Dendritic cell treated with granulocyte-macrophage colony-stimulating factor and Interleukin-4, amounts not matched to agents 40 ng/mL and 50 ng/mL, for 4 days (primary cell): ENCODE measurements at regions not wholly inside any gene's neighbourhood (a gene's known extent, or its start where the extent isn't known, plus 50 kb on each side); places are given as distances from the start of the nearest gene placed in this dataset.

Experiments
- H3K27ac Mint-ChIP-seq: one replicate; pipeline ENCODE4 v1.8.0; 2022; ENCODE audit warnings: mild to moderate bottlenecking, mixed read lengths
- H3K27me3 Mint-ChIP-seq: one replicate; pipeline ENCODE4 v1.8.0; 2022; ENCODE audit warnings: mild to moderate bottlenecking, mixed read lengths
- H3K36me3 Mint-ChIP-seq: one replicate; pipeline ENCODE4 v1.8.0; 2022; ENCODE audit warnings: low read depth, mixed read lengths
- H3K4me1 Mint-ChIP-seq: one replicate; pipeline ENCODE4 v1.8.0; 2022; ENCODE audit warnings: low read depth, mixed read lengths
- H3K4me3 Mint-ChIP-seq: one replicate; pipeline ENCODE4 v1.8.0; 2022; ENCODE audit warnings: mild to moderate bottlenecking, moderate library complexity, mixed read lengths
- H3K9me3 Mint-ChIP-seq: one replicate; pipeline ENCODE4 v1.8.0; 2022; ENCODE audit warnings: mixed read lengths
- intact Hi-C: fragments of 100-400 bp; cut with micrococcal nuclease; formaldehyde crosslinking; loops from one replicate; pipeline ENCODE4 v1.15.0; 2022

GRCh38 chr21:28154121-28154520 is 838.6 kb downstream of the LTN1 start:
- intact Hi-C loops, result no loop called here
- no peaks in the 10 kb centered on the region for H3K4me1 Mint-ChIP-seq
- H3K9me3 Mint-ChIP-seq, result no peaks in the 10 kb centered on the region
- no peak overlapping the region for H3K4me3 Mint-ChIP-seq
- H3K36me3 Mint-ChIP-seq, result no peaks in the 10 kb centered on the region
- peaks cover 4% of the 10 kb centered on the region for H3K27me3 Mint-ChIP-seq
- no peak overlapping the region for H3K27ac Mint-ChIP-seq

- no peaks in the 10 kb centered on the region for H3K9me3 Mint-ChIP-seq
- H3K27me3 Mint-ChIP-seq, result peaks cover 3% of the 10 kb centered on the region
- no peaks in the 10 kb centered on the region for H3K4me1 Mint-ChIP-seq
- no peaks in the 10 kb centered on the region for H3K36me3 Mint-ChIP-seq
- H3K4me3 Mint-ChIP-seq, result no peak overlapping the region
- intact Hi-C loops, result no loop called here
- no peak overlapping the region for H3K27ac Mint-ChIP-seq
Measured at GRCh38 chr21:28152732-28153131, 839.9 kb downstream of the LTN1 start.

- Mint-ChIP-seq H3K4me1 (no peaks in the 10 kb centered on the region), H3K27ac (no peak overlapping the region), H3K4me3 (no peak overlapping the region), H3K9me3 (no peaks in the 10 kb centered on the region), H3K27me3 (peaks cover 3% of the 10 kb centered on the region), H3K36me3 (no peaks in the 10 kb centered on the region)
- intact Hi-C loops, result no loop called here
Measured at GRCh38 chr21:28151758-28152157, 840.9 kb downstream of the LTN1 start.

GRCh38 chr21:28150778-28151177 is 841.9 kb downstream of the LTN1 start:
- H3K36me3 Mint-ChIP-seq, result no peaks in the 10 kb centered on the region
- intact Hi-C loops, result no loop called here
- no peaks in the 10 kb centered on the region for H3K9me3 Mint-ChIP-seq
- no peak overlapping the region for H3K4me3 Mint-ChIP-seq
- no peaks in the 10 kb centered on the region for H3K4me1 Mint-ChIP-seq
- H3K27me3 Mint-ChIP-seq, result peaks cover 3% of the 10 kb centered on the region
- H3K27ac Mint-ChIP-seq, result no peak overlapping the region

GRCh38 chr21:28148400-28149064 is 844.1 kb downstream of the LTN1 start:
- intact Hi-C loops, result no loop called here
- H3K27me3 Mint-ChIP-seq, result no peaks in the 10 kb centered on the region
- no peak overlapping the region for H3K27ac Mint-ChIP-seq
- no peaks in the 10 kb centered on the region for H3K4me1 Mint-ChIP-seq
- H3K9me3 Mint-ChIP-seq, result no peaks in the 10 kb centered on the region
- H3K36me3 Mint-ChIP-seq, result no peaks in the 10 kb centered on the region
- no peak overlapping the region for H3K4me3 Mint-ChIP-seq

GRCh38 chr21:28144653-28145052 is 848.0 kb downstream of the LTN1 start:
- H3K27me3 Mint-ChIP-seq, result no peaks in the 10 kb centered on the region
- H3K36me3 Mint-ChIP-seq, result no peaks in the 10 kb centered on the region
- H3K4me3 Mint-ChIP-seq, result no peak overlapping the region
- intact Hi-C loops, result no loop called here
- H3K9me3 Mint-ChIP-seq, result no peaks in the 10 kb centered on the region
- H3K27ac Mint-ChIP-seq, result no peak overlapping the region
- peaks cover 14% of the 10 kb centered on the region for H3K4me1 Mint-ChIP-seq

GRCh38 chr21:28144089-28144488 is 848.6 kb downstream of the LTN1 start:
- H3K9me3 Mint-ChIP-seq, result no peaks in the 10 kb centered on the region
- no peaks in the 10 kb centered on the region for H3K27me3 Mint-ChIP-seq
- peaks cover 14% of the 10 kb centered on the region for H3K4me1 Mint-ChIP-seq
- H3K36me3 Mint-ChIP-seq, result no peaks in the 10 kb centered on the region
- no peak overlapping the region for H3K4me3 Mint-ChIP-seq
- H3K27ac Mint-ChIP-seq, result no peak overlapping the region
- intact Hi-C loops, result no loop called here

- H3K27ac Mint-ChIP-seq, result peak overlapping the region; percentile 54
- peaks cover 14% of the 10 kb centered on the region for H3K4me1 Mint-ChIP-seq
- H3K4me3 Mint-ChIP-seq, result no peak overlapping the region
- peaks cover 9% of the 10 kb centered on the region for H3K9me3 Mint-ChIP-seq
- intact Hi-C loops, result loop anchor here (2.0 kb wide), 1 partner anchor 86 kb away; no protein-coding TSS in a partner anchor
- H3K36me3 Mint-ChIP-seq, result no peaks in the 10 kb centered on the region
- H3K27me3 Mint-ChIP-seq, result no peaks in the 10 kb centered on the region
Measured at GRCh38 chr21:28142697-28143096, 850.0 kb downstream of the LTN1 start.

GRCh38 chr21:28138272-28138671 is 854.4 kb downstream of the LTN1 start:
- no peak overlapping the region for H3K27ac Mint-ChIP-seq
- H3K9me3 Mint-ChIP-seq, result peaks cover 9% of the 10 kb centered on the region
- intact Hi-C loops, result no loop called here
- H3K27me3 Mint-ChIP-seq, result no peaks in the 10 kb centered on the region
- H3K4me1 Mint-ChIP-seq, result peaks cover 33% of the 10 kb centered on the region
- H3K4me3 Mint-ChIP-seq, result no peak overlapping the region
- no peaks in the 10 kb centered on the region for H3K36me3 Mint-ChIP-seq

GRCh38 chr21:28136656-28137255 is 855.9 kb downstream of the LTN1 start:
- peak overlapping the region; percentile 23 for H3K4me3 Mint-ChIP-seq
- H3K27ac Mint-ChIP-seq, result peak overlapping the region; percentile 81
- H3K27me3 Mint-ChIP-seq, result no peaks in the 10 kb centered on the region
- peaks cover 14% of the 10 kb centered on the region for H3K9me3 Mint-ChIP-seq
- H3K4me1 Mint-ChIP-seq, result peaks cover 20% of the 10 kb centered on the region
- intact Hi-C loops, result no loop called here
- H3K36me3 Mint-ChIP-seq, result no peaks in the 10 kb centered on the region

GRCh38 chr21:28135646-28136045 is 857.0 kb downstream of the LTN1 start:
- Mint-ChIP-seq H3K27ac (peak overlapping the region; percentile 81), H3K4me3 (no peak overlapping the region), H3K27me3 (no peaks in the 10 kb centered on the region), H3K9me3 (peaks cover 23% of the 10 kb centered on the region), H3K4me1 (peaks cover 20% of the 10 kb centered on the region), H3K36me3 (no peaks in the 10 kb centered on the region)
- intact Hi-C loops, result no loop called here

- intact Hi-C loops, result no loop called here
- Mint-ChIP-seq H3K27ac (no peak overlapping the region), H3K27me3 (no peaks in the 10 kb centered on the region), H3K36me3 (no peaks in the 10 kb centered on the region), H3K4me3 (no peak overlapping the region), H3K9me3 (peaks cover 14% of the 10 kb centered on the region), H3K4me1 (peaks cover 20% of the 10 kb centered on the region)
Measured at GRCh38 chr21:28133116-28133515, 859.6 kb downstream of the LTN1 start.

- Mint-ChIP-seq H3K36me3 (no peaks in the 10 kb centered on the region), H3K27ac (no peak overlapping the region), H3K9me3 (peaks cover 14% of the 10 kb centered on the region), H3K4me3 (no peak overlapping the region), H3K27me3 (no peaks in the 10 kb centered on the region), H3K4me1 (peaks cover 20% of the 10 kb centered on the region)
- intact Hi-C loops, result no loop called here
Measured at GRCh38 chr21:28132713-28133112, 860.0 kb downstream of the LTN1 start.

- no peak overlapping the region for H3K27ac Mint-ChIP-seq
- intact Hi-C loops, result no loop called here
- no peaks in the 10 kb centered on the region for H3K36me3 Mint-ChIP-seq
- peaks cover 14% of the 10 kb centered on the region for H3K9me3 Mint-ChIP-seq
- no peak overlapping the region for H3K4me3 Mint-ChIP-seq
- no peaks in the 10 kb centered on the region for H3K27me3 Mint-ChIP-seq
- no peaks in the 10 kb centered on the region for H3K4me1 Mint-ChIP-seq
Measured at GRCh38 chr21:28127175-28127785, 865.4 kb downstream of the LTN1 start.
